ENCODE measurements at regions not wholly inside any gene's neighbourhood (a gene's known extent, or its start where the extent isn't known, plus 50 kb on each side); places are given as distances from the start of the nearest gene placed in this dataset.

- Histone ChIP-seq H3K4me3 (ENCODE audit: low read depth, low read length, poor library complexity, severe bottlenecking) (no peak overlapping the region), H3K4me1 (ENCODE audit: insufficient read depth, low read length, poor library complexity, severe bottlenecking) (no peaks in the 10 kb centered on the region), H3K36me3 (ENCODE audit: insufficient read depth, low read length, poor library complexity, severe bottlenecking) (no peaks in the 10 kb centered on the region), H3K9me3 (ENCODE audit: low read depth, low read length, poor library complexity, severe bottlenecking) (no peaks in the 10 kb centered on the region), H3K27me3 (replicated peaks; ENCODE audit: insufficient read depth, low read depth, low read length, poor library complexity) (peaks cover 32% of the 10 kb centered on the region), H3K27ac (ENCODE audit: low read depth, low read length, poor library complexity, severe bottlenecking) (no peak overlapping the region)
- ChIA-PET POLR2A (ENCODE audit: low non-redundant PET) (no interaction called here), CTCF (no interaction called here)
- DNase-seq (ENCODE audit: low spot score): no peak
- TF ChIP-seq CTCF (conservative IDR thresholded peaks at IDR 0.05; ENCODE audit: low read depth, low read length) (no peak), EZH2 (IDR thresholded peaks at IDR 0.05; ENCODE audit: borderline replicate concordance, low read depth, low read length, poor library complexity, severe bottlenecking) (no peak)
- no TSS peak for BruUV-seq (replicated peaks)
- intact Hi-C loops (cut with micrococcal nuclease; ENCODE audit: unreplicated experiment): no loop called here
These were observed 475.2 kb downstream of the CDK5RAP2 start for GRCh38 chr9:120104771-120105170.

- no peak overlapping the region for H3K27ac ChIP-seq (ENCODE audit: low read depth, low read length, poor library complexity, severe bottlenecking)
- TF ChIP-seq EZH2 (IDR thresholded peaks at IDR 0.05; ENCODE audit: borderline replicate concordance, low read depth, low read length, poor library complexity, severe bottlenecking) (no peak), CTCF (conservative IDR thresholded peaks at IDR 0.05; ENCODE audit: low read depth, low read length) (no peak)
- no TSS peak for BruUV-seq (replicated peaks)
- peaks cover 14% of the 10 kb centered on the region for H3K27me3 ChIP-seq (replicated peaks; ENCODE audit: insufficient read depth, low read depth, low read length, poor library complexity)
- no peaks in the 10 kb centered on the region for H3K9me3 ChIP-seq (ENCODE audit: low read depth, low read length, poor library complexity, severe bottlenecking)
- DNase-seq (ENCODE audit: low spot score): no peak
- CTCF ChIA-PET: no interaction called here
- POLR2A ChIA-PET (ENCODE audit: low non-redundant PET): no interaction called here
- no peaks in the 10 kb centered on the region for H3K36me3 ChIP-seq (ENCODE audit: insufficient read depth, low read length, poor library complexity, severe bottlenecking)
- H3K4me3 ChIP-seq (ENCODE audit: low read depth, low read length, poor library complexity, severe bottlenecking): no peak overlapping the region
- intact Hi-C loops (cut with micrococcal nuclease; ENCODE audit: unreplicated experiment): no loop called here
- no peaks in the 10 kb centered on the region for H3K4me1 ChIP-seq (ENCODE audit: insufficient read depth, low read length, poor library complexity, severe bottlenecking)
These were observed 479.4 kb downstream of the CDK5RAP2 start for GRCh38 chr9:120100595-120100994.

GRCh38 chr9:120099065-120099464 lies 480.9 kb downstream of the CDK5RAP2 start:
- ChIA-PET CTCF (no interaction called here), POLR2A (ENCODE audit: low non-redundant PET) (no interaction called here)
- Histone ChIP-seq H3K27ac (ENCODE audit: low read depth, low read length, poor library complexity, severe bottlenecking) (no peak overlapping the region), H3K4me1 (ENCODE audit: insufficient read depth, low read length, poor library complexity, severe bottlenecking) (no peaks in the 10 kb centered on the region), H3K27me3 (replicated peaks; ENCODE audit: insufficient read depth, low read depth, low read length, poor library complexity) (peaks cover 14% of the 10 kb centered on the region), H3K36me3 (ENCODE audit: insufficient read depth, low read length, poor library complexity, severe bottlenecking) (no peaks in the 10 kb centered on the region), H3K9me3 (ENCODE audit: low read depth, low read length, poor library complexity, severe bottlenecking) (no peaks in the 10 kb centered on the region), H3K4me3 (ENCODE audit: low read depth, low read length, poor library complexity, severe bottlenecking) (no peak overlapping the region)
- intact Hi-C loops (cut with micrococcal nuclease; ENCODE audit: unreplicated experiment): no loop called here
- no peak for TF ChIP-seq EZH2 (IDR thresholded peaks at IDR 0.05; ENCODE audit: borderline replicate concordance, low read depth, low read length, poor library complexity, severe bottlenecking)
- no peak for TF ChIP-seq CTCF (conservative IDR thresholded peaks at IDR 0.05; ENCODE audit: low read depth, low read length)
- DNase-seq (ENCODE audit: low spot score): peak; percentile 1
- no TSS peak for BruUV-seq (replicated peaks)
